HG03060 (cell line): ENCODE measurements at regions not wholly inside any gene's neighbourhood (a gene's known extent, or its start where the extent isn't known, plus 50 kb on each side); places are given as distances from the start of the nearest gene placed in this dataset.

ENCODE experiments used
- ATAC-seq: cut with Tn5 transposase; IDR thresholded peaks from one replicate; pipeline ENCODE4 v1.9.1; 2021; ENCODE audit warnings: low read depth, moderate number of reproducible peaks; ENCODE audit not compliant: unreplicated experiment

DNA sequence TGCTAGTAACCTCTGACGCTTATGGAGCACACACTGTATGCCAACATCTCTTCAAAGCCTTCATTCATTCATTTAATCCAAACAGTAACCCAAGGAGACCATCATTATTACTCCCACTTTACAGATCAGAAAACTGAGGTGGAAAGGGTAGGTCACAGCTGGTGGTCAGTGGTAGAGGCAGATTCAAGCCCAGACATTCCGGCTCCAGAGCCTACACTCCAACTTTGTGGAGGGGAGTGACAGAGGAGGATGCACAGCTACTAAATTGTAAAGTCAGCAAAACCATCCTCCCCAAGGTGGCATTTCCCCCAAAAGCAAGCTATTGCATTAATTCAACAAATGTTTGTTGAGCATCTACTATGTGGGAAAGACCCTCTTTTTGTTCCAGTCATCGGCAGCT is 110.5 kb upstream of the CPEB4 start:
- no peak for ATAC-seq

- ATAC-seq = no peak
Observed at GRCh38 chr5:173778152-173778782, 109.9 kb upstream of the CPEB4 start.

- no peak for ATAC-seq
Observed at GRCh38 chr5:173778784-173779304, 109.3 kb upstream of the CPEB4 start.

DNA sequence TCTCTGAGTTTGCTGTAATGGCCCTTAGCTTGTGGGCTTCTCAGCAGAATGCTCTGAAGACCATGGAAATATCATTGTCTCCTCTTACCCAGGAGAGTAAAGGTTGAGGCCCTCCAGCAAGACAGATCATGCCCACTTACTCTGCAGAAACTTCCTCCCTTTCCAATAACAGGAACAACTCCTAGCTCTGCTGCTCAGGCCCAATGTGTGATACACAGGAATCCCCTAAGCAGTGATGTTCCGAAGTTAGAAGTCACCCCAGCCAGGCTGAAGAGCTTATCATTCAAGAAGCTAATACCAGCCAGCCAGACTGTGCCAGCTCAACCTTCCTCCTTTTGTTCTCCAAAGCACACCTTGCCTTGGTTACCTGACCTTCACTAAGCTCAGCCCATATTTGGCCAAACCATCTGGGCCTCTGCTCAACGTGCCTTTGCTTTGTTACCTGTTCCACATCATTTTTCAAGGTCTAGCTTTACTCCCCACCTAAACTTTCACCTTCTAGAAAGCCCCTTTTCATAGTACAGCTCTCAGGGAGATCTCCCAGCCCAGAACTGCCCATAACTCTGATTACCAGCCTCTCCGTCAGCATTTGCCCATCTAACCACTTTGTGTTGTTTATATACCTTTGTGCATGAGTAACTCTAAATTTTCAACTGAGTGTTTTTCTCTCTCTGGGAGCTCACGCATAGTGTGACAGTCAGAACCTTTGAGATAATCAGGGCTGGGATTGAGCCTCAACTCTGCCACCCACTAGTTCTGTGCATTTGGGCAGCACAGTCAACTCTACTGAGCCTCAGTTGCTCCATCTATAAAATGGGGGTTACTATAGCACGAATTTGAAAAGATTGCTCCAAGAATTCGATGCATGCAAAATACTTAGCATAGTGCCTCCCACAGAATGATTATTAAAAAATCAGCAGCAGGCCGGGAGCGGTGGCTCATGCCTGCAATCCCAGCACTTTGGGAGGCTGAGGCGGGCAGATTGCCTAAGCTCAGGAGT is 107.6 kb upstream of the CPEB4 start:
- ATAC-seq = no peak

DNA sequence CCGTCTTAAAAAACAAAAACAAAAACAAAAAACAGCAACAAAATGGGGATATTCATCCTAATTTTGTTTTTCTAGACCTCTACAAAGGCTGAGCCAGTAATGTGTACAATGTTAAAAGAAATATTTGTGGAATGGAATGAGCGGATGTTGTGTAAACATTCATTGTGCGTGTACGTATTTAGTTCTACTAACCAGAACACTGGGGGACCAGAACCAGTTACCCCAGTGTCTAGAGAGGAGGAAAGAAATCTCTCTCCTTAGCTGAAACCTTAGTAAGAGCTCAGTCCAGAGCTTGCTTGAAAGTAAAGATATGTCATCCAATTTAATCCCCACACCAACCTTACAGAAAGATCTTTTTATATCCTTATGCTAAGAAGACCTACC is 106.7 kb upstream of the CPEB4 start:
- ATAC-seq = no peak

DNA sequence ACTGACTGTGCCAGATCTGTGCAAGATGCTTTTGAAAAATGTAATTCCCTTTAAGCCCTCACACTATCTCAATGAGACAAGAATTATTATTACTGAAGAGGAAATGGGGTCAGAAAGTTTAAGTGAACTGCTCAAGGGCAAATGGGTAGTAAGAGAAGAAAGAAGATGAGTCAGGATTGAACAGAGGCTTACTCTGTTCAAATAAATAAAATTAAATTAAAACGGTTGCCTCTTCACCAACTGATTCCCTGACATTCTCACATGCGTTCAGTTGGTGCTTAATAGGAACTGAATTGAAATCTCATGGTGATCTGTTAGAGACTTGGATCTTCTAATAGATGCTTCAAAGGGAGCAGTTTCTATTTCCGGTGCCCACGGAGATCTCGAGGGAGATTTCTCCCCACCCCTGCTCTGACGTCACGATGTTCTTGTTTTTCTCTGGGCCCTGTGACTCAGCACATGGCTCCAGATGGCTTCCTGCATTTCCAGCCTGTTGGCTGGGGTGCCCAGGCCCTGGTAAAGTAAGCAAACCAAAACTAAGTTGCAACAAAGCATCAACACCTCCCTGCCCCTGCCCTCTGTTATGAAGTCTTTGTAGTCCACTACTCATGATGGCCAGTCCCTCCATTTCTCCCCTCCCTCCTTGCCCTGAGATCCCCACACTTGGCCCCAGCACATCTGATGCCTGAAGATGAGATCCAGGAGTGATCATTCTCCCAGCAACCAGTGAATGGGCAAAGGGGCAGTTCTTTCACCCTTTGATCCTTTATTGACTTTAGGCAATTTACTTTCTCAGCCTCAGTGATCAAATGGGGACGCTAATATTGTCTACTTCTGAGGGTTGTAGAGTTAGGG is 106.1 kb upstream of the CPEB4 start:
- ATAC-seq = no peak

GRCh38 chr5:173782671-173783101 is 105.5 kb upstream of the CPEB4 start:
- ATAC-seq = no peak

GRCh38 chr5:173783371-173783770 is 104.8 kb upstream of the CPEB4 start:
- no peak for ATAC-seq

DNA sequence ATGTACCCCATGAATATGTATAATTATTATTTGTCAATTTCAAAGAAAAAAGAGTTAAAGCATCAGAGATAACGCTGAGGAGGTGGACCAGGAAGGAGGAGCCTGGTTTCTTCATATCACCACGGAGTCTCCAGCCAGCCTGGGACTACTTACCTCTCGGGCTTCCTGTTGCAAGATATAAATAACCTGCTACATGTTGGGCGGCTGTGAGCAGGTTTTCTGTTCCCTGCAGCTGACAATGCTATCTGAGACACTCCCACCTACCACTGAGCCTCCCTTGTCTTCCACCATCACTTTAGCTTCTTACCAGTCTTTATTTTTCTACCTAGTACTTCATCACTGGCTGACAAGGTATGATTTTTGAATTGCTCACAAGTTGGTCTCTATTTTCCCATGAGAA is 102.7 kb upstream of the CPEB4 start:
- no peak for ATAC-seq

- ATAC-seq = no peak
Observed at GRCh38 chr5:173785866-173786265, 102.3 kb upstream of the CPEB4 start.

DNA sequence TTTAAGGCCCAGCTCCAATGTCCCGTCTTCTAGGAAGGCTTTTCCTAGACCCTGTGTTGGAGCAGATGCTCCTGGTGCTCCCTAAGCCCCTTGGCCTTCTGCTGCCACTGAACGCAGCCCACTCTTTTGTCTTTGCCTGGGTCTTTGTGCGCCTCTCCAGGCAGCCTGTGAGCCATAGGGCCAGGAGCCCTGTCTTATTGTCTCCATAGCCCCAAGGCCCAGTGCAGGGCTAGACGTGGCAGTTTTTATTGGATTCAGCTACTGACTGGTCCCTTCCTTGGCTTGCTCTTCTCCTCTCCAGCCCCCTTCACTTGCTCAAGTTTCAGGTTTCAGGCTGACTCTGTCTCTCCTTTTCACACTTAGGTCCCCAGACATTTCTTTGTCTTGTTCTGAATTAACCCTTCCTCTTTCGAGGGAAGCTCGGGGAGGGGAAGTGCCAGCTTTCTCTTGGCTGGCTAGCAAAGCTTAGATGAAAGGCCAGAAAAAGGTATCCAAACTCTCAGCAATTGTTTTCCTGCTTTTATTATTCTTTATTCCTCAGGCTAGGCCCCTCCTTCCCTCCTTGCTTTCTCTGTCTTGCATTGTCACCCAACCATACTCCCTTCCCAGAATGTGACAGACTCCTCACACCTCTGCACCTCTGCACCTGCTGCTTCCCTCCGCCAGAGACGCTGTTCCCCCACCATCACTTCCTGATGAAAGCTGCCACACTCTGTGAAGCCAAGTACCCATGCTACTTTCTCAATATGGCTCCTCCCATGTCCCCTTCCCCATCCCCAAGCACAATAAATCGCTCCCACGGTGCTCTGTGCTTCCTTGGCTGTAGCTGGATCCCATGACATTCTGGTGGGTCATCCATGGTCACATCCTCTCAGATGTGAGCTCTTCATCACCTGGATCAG is 101.6 kb upstream of the CPEB4 start:
- ATAC-seq = no peak

GRCh38 chr5:173789031-173789920 is 98.9 kb upstream of the CPEB4 start:
- ATAC-seq = no peak

DNA sequence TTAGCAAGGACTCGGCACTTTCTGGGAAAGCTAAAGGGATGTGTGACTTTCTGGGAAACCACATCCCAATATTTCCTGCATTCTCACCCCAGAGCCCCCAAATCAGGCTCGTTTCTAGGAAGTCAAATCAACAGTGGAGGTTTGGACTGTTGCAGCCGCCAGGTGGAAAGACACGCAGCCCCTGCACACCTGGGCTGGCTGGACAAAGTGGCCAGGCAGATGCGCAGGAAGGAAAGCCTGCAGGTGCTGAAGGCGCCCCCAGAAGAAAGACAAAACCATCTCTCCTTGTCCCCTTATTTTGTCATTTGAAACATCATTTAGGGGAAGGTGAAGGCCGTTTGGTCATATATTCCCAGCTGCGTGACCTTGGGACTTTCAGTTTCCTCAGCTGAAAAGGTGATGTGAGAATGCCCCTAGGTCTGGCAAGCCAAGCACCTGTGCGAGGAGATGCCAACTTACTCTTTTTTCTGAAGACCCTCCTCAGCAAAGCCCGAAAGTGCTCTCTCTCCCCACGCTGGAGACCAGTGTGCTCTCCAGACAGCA is 97.9 kb upstream of the CPEB4 start:
- ATAC-seq = no peak

DNA sequence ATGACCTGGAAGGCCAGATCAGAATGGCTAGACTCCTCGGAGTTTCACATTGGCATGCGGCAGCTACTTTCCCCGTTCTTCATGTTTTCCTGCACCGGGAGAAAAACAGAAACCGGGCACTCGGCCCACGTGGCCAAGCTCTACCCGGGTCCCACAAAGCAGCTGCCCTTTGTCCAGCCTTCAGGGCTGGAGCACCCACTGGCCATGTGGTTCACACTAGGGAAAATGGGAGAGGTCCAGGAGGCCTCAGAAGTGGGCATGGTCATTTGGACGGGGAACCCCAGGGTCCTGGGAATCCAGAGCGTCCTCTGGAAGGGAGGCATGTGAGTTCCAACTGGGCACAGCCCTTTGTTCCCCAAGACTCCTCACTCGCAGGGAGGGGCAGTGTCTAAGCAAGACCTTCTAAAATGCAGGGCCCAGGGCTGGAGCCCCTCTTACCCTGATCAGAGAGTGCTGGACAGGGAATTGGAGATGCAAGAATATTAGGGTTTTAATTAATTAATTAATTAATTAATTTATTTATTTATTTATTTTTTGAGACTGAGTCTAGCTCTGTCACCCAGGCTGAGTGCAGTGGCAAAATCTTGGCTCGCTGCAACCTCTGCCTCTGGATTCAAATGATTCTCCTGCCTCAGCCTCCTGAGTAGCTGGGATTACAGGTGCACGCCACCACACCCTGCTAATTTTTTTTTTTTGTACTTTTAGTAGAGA is 97.2 kb upstream of the CPEB4 start:
- ATAC-seq = no peak

DNA sequence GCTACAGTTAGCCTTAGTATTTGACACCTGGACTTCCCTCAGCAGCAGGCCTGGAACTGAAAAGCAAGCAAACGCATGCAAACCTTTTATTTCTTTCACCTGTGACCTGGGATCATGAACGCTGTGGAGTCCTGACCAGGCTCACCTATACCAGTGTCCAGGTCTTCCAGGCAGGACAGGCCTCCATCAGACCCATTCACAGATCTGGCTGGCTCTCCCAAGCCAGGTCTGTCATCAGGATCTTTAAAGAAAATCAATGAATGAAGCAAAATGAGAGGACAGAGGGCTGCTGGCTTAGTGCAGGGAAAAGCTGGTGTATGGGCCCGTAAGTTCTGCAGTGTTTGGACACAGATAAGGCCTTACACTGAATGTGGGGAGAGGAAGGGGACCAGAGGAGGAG is 96.3 kb upstream of the CPEB4 start:
- no peak for ATAC-seq

- no peak for ATAC-seq
Observed at GRCh38 chr5:173792781-173793547, 95.2 kb upstream of the CPEB4 start.
